ENCODE measurements at regions not wholly inside any gene's neighbourhood (a gene's known extent, or its start where the extent isn't known, plus 50 kb on each side); places are given as distances from the start of the nearest gene placed in this dataset.

DNA sequence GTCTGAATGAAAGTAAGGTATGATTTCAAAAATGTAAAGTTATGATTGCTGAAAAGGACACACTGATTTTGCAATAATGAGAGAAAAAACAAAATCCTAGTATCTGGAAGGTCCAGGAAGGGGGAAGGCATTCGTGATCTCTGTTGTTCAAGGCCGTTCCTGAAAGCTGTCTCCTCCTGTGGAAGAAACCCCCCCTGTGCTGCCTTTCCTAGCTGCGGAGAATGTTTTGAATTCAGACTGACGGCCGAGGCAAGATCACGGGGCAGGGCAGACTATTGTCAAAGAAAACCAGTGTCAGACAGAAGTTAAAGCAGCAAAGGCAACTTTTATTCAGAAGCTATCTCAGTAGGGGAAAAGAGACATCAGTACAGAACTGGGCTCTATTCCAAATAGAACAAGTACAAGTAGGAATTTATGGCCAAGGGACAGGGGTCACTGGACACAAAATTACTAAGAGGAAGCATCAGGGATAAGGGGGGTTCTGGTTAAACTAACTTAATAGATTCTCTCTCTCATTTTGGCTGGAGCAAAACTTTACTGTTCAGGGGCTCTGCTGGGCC, 61.9 kb upstream of the IGFBPL1 start:
- TF ChIP-seq, protein P1, sequence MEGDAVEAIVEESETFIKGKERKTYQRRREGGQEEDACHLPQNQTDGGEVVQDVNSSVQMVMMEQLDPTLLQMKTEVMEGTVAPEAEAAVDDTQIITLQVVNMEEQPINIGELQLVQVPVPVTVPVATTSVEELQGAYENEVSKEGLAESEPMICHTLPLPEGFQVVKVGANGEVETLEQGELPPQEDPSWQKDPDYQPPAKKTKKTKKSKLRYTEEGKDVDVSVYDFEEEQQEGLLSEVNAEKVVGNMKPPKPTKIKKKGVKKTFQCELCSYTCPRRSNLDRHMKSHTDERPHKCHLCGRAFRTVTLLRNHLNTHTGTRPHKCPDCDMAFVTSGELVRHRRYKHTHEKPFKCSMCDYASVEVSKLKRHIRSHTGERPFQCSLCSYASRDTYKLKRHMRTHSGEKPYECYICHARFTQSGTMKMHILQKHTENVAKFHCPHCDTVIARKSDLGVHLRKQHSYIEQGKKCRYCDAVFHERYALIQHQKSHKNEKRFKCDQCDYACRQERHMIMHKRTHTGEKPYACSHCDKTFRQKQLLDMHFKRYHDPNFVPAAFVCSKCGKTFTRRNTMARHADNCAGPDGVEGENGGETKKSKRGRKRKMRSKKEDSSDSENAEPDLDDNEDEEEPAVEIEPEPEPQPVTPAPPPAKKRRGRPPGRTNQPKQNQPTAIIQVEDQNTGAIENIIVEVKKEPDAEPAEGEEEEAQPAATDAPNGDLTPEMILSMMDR (conservative IDR thresholded peaks at IDR 0.05; ENCODE audit: low read depth, low read length) = no peak
- TF ChIP-seq EZH2 (IDR thresholded peaks at IDR 0.05; ENCODE audit: low read length, unreplicated experiment) (no peak), EZH2phosphoT487 (IDR thresholded peaks at IDR 0.05; ENCODE audit: borderline replicate concordance, low read length) (no peak)
